Tibial nerve (tissue), 4 donors: ENCODE measurements at regions not wholly inside any gene's neighbourhood (a gene's known extent, or its start where the extent isn't known, plus 50 kb on each side); places are given as distances from the start of the nearest gene placed in this dataset.
A peak's percentile ranks its signal among the peaks of the same experiment; 100 is the strongest.
"Not testable (repeated sequence)": the region's sequence is repeated elsewhere in the genome, so short reads cannot be mapped to it uniquely, and the experiment has no call there.

Experiments
- DNase-seq, 2 donors: peaks; one replicate each; pipeline ENCODE4 v3.0.0-alpha.2; 2019; ENCODE audit warnings: low spot score in 2 of 2
- H3K27ac ChIP-seq, 4 donors: fragments of 200-600 bp; sonication (generic) in 3 of 4; one replicate each; pipeline ENCODE4 v1.5.1; 2017 to 2019; ENCODE audit warnings: mild to moderate bottlenecking in 1 of 4
- H3K27me3 ChIP-seq, 2 donors: fragments of 200-600 bp; sonication (generic) in 1 of 2; one replicate each; pipeline versions ENCODE4 v1.5.1 to v1.6.0; 2017 to 2019
- H3K36me3 ChIP-seq, 3 donors: fragments of 200-600 bp; sonication (generic); one replicate each; pipeline ENCODE4 v1.5.1; 2018 to 2019
- H3K4me1 ChIP-seq, 4 donors: fragments of 200-600 bp; sonication (generic) in 3 of 4; one replicate each; pipeline ENCODE4 v1.5.1; 2017 to 2019
- H3K4me3 ChIP-seq, 4 donors: fragments of 200-600 bp; sonication (generic) in 3 of 4; one replicate each; pipeline ENCODE4 v1.5.1; 2017 to 2019; ENCODE audit warnings: mild to moderate bottlenecking in 1 of 4, moderate library complexity in 1 of 4
- H3K9me3 ChIP-seq, 4 donors: fragments of 200-600 bp; sonication (generic) in 3 of 4; one replicate each; pipeline ENCODE4 v1.5.1; 2017 to 2019
- CTCF ChIP-seq, 5 experiments: fragments of 200-600 bp in 3 of 5; fragments of 450-650 bp in 2 of 5; sonication (generic) in 3 of 5; IDR thresholded peaks; one replicate each; pipeline ENCODE4 v1.5.1; 2016 to 2019; ENCODE audit warnings: antibody characterized with exemption in 5 of 5, mild to moderate bottlenecking in 3 of 5, moderate library complexity in 2 of 5
- EP300 ChIP-seq, 2 donors: sonication (generic); formaldehyde crosslinking; IDR thresholded peaks; one replicate each; pipeline ENCODE4 v1.6.1; 2017; ENCODE audit warnings: antibody characterized with exemption in 2 of 2, mild to moderate bottlenecking in 1 of 2
- POLR2A ChIP-seq, 2 donors: fragments of 450-650 bp; IDR thresholded peaks; one replicate each; pipeline ENCODE4 v1.6.1; 2017; ENCODE audit warnings: antibody characterized with exemption in 2 of 2, mild to moderate bottlenecking in 2 of 2, moderate library complexity in 2 of 2
- WGBS, 2 donors: methylation state at CpG; one replicate each; pipeline ENCODE4 v1.1.5; 2018; 5-methylcytosine and 5-hydroxymethylcytosine counted together

- whole genome bisulfite sequencing, 2 donors = 54 to 66% methylated on average over 8 of the region's 8 CpGs
- Histone ChIP-seq H3K36me3 (no peaks in the 10 kb centered on the region), H3K27me3 (no peaks in the 10 kb centered on the region), H3K27ac (peak overlapping the region in 1 of 4 donors; percentile 4), H3K4me1 (peaks cover 0 to 4% (median under 1%) of the 10 kb centered on the region in 4 donors), H3K4me3 (no peak overlapping the region), H3K9me3 (no peaks in the 10 kb centered on the region)
- no peak for TF ChIP-seq CTCF (IDR thresholded peaks at IDR 0.05)
- no peak for TF ChIP-seq POLR2A (IDR thresholded peaks at IDR 0.05)
- no peak for TF ChIP-seq EP300 (IDR thresholded peaks at IDR 0.05)
- no peak for DNase-seq
These were observed 79.9 kb upstream of the NDUFV2 start for GRCh38 chr18:9022397-9023155.

GRCh38 chr18:9024031-9024646 is 78.4 kb upstream of the NDUFV2 start:
- not testable (repeated sequence) for H3K27me3 ChIP-seq, H3K4me3 ChIP-seq, DNase-seq, H3K36me3 ChIP-seq, H3K27ac ChIP-seq, H3K9me3 ChIP-seq, H3K4me1 ChIP-seq
- 92 to 96% methylated on average over 11 to 16 of the region's 18 CpGs for WGBS, 2 donors

- 41 to 42% methylated on average over 4 of the region's 4 CpGs for WGBS, 2 donors
- Histone ChIP-seq H3K9me3 (peaks cover 0 to 2% (median 0%) of the 10 kb centered on the region in 4 donors), H3K27me3 (no peaks in the 10 kb centered on the region), H3K4me3 (no peak overlapping the region), H3K4me1 (no peaks in the 10 kb centered on the region), H3K36me3 (no peaks in the 10 kb centered on the region), H3K27ac (no peak overlapping the region)
- TF ChIP-seq POLR2A (IDR thresholded peaks at IDR 0.05) (no peak), EP300 (IDR thresholded peaks at IDR 0.05) (no peak), CTCF (IDR thresholded peaks at IDR 0.05) (no peak)
- DNase-seq = no peak
These were observed 77.2 kb upstream of the NDUFV2 start for GRCh38 chr18:9025091-9025838.

- H3K36me3 ChIP-seq = no peaks in the 10 kb centered on the region
- TF ChIP-seq EP300 (IDR thresholded peaks at IDR 0.05) (no peak), CTCF (IDR thresholded peaks at IDR 0.05) (no peak), POLR2A (IDR thresholded peaks at IDR 0.05) (no peak)
- H3K4me3 ChIP-seq = no peak overlapping the region
- H3K27me3 ChIP-seq = no peaks in the 10 kb centered on the region
- DNase-seq = no peak
- peaks cover 0 to 2% (median 0%) of the 10 kb centered on the region in 4 donors for H3K9me3 ChIP-seq
- 81 to 87% methylated on average over 2 of the region's 2 CpGs for WGBS, 2 donors
- H3K27ac ChIP-seq = no peak overlapping the region
- no peaks in the 10 kb centered on the region for H3K4me1 ChIP-seq
These were observed 73.4 kb upstream of the NDUFV2 start for GRCh38 chr18:9029131-9029530.

- H3K27ac ChIP-seq = no peak overlapping the region
- no peak for DNase-seq
- no peak overlapping the region for H3K4me3 ChIP-seq
- H3K27me3 ChIP-seq = no peaks in the 10 kb centered on the region
- no peaks in the 10 kb centered on the region for H3K36me3 ChIP-seq
- no peaks in the 10 kb centered on the region for H3K4me1 ChIP-seq
- peaks cover 0 to 2% (median 0%) of the 10 kb centered on the region in 4 donors for H3K9me3 ChIP-seq
- 90 to 95% methylated on average over 7 of the region's 7 CpGs for WGBS, 2 donors
- TF ChIP-seq CTCF (IDR thresholded peaks at IDR 0.05) (no peak), EP300 (IDR thresholded peaks at IDR 0.05) (no peak), POLR2A (IDR thresholded peaks at IDR 0.05) (no peak)
These were observed 70.0 kb upstream of the NDUFV2 start for GRCh38 chr18:9032519-9032918.
